ENCODE measurements at regions not wholly inside any gene's neighbourhood (a gene's known extent, or its start where the extent isn't known, plus 50 kb on each side); places are given as distances from the start of the nearest gene placed in this dataset.
A peak's percentile ranks its signal among the peaks of the same experiment; 100 is the strongest.

GRCh38 chr18:29217124-29217915 is 1040.4 kb upstream of the CDH2 start:
- H3K36me3 ChIP-seq (replicated peaks; ENCODE audit: control insufficient read depth, insufficient read depth, low read length), result no peaks in the 10 kb centered on the region
- no peak for DNase-seq
- H3K27me3 ChIP-seq (ENCODE audit: control insufficient read depth, insufficient read depth, low read length), result no peaks in the 10 kb centered on the region
- H3K4me3 ChIP-seq (ENCODE audit: insufficient read depth, low read depth, low read length), result no peak overlapping the region

GRCh38 chr18:29198834-29199233 is 1021.9 kb upstream of the CDH2 start:
- Histone ChIP-seq H3K4me3 (ENCODE audit: insufficient read depth, low read depth, low read length) (no peak overlapping the region), H3K36me3 (replicated peaks; ENCODE audit: control insufficient read depth, insufficient read depth, low read length) (no peaks in the 10 kb centered on the region), H3K27me3 (ENCODE audit: control insufficient read depth, insufficient read depth, low read length) (no peaks in the 10 kb centered on the region)
- no peak for DNase-seq

GRCh38 chr18:29196307-29196706 is 1019.4 kb upstream of the CDH2 start:
- H3K27me3 ChIP-seq (ENCODE audit: control insufficient read depth, insufficient read depth, low read length), result no peaks in the 10 kb centered on the region
- H3K36me3 ChIP-seq (replicated peaks; ENCODE audit: control insufficient read depth, insufficient read depth, low read length), result no peaks in the 10 kb centered on the region
- H3K4me3 ChIP-seq (ENCODE audit: insufficient read depth, low read depth, low read length), result no peak overlapping the region
- DNase-seq, result no peak

DNA sequence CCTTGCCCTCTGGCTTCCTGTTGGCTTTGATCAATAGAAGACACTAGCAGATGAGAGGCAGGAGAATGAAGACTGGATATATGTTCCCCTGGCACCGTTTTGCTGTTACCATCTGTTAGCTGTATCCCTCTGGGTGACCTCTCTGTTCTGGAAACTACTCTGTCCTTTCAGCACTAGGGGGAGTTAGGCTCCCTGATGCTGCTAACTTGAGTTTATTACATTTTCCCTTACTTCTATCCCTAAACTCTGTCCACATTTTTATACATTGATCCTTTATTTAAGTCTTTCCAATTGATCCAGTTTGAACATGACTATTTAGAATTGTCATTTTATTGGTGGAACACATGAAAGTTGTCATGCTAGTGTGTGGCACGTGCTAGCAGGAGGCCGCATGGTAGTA is 1014.3 kb upstream of the CDH2 start:
- Histone ChIP-seq H3K4me3 (ENCODE audit: insufficient read depth, low read depth, low read length) (no peak overlapping the region), H3K27me3 (ENCODE audit: control insufficient read depth, insufficient read depth, low read length) (no peaks in the 10 kb centered on the region), H3K36me3 (replicated peaks; ENCODE audit: control insufficient read depth, insufficient read depth, low read length) (no peaks in the 10 kb centered on the region)
- peak; percentile 10 for DNase-seq

- H3K36me3 ChIP-seq (replicated peaks; ENCODE audit: control insufficient read depth, insufficient read depth, low read length), result no peaks in the 10 kb centered on the region
- no peak for DNase-seq
Observed at GRCh38 chr18:29188760-29189159, 1011.8 kb upstream of the CDH2 start.

DNA sequence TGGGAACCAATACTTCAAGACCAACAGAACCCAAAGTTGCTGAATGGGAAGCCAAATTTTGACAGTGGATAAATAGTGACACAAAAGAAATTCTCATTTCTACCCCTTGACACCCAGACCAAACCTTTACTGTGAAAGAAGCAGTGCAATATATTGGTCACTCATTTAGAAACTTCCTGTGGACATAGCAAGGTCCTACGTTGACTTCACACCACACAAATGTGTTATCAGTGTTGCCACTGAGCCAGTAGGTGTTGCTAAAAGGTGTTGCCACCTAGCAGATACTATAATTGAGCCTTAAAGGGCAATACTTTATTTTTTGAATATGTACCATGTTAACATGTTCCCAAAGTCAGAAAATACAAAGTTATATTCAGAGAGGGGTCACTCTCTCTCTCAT is 1008.9 kb upstream of the CDH2 start:
- Histone ChIP-seq H3K36me3 (replicated peaks; ENCODE audit: control insufficient read depth, insufficient read depth, low read length) (no peaks in the 10 kb centered on the region), H3K27me3 (ENCODE audit: control insufficient read depth, insufficient read depth, low read length) (no peaks in the 10 kb centered on the region), H3K4me3 (ENCODE audit: insufficient read depth, low read depth, low read length) (no peak overlapping the region)
- DNase-seq, result no peak

More at GRCh38 chr18:29188760-29189159, 1011.8 kb upstream of the CDH2 start:
- no peak overlapping the region for H3K4me3 ChIP-seq (ENCODE audit: insufficient read depth, low read depth, low read length)
- H3K27me3 ChIP-seq (ENCODE audit: control insufficient read depth, insufficient read depth, low read length), result no peaks in the 10 kb centered on the region

DNA sequence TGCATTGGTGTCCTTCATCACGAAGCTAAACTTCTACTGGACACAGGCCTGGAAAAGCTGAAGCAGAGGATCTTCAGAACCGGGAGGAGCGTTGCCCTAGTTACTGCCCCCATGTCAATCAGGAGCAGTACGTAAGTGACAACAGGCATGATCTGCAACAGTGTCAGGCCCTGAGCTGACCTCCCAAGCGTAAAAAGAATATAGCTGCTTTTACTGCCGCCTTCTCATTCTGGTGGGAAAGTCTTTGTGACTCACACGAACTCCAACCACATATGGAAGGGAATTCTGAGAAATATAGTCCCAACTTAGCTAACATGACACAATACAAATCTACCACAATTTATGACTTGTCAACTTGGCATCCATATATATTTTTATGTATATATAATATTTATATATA is 1007.7 kb upstream of the CDH2 start:
- no peaks in the 10 kb centered on the region for H3K27me3 ChIP-seq (ENCODE audit: control insufficient read depth, insufficient read depth, low read length)
- DNase-seq, result no peak
- H3K4me3 ChIP-seq (ENCODE audit: insufficient read depth, low read depth, low read length), result no peak overlapping the region
- H3K36me3 ChIP-seq (replicated peaks; ENCODE audit: control insufficient read depth, insufficient read depth, low read length), result no peaks in the 10 kb centered on the region

DNA sequence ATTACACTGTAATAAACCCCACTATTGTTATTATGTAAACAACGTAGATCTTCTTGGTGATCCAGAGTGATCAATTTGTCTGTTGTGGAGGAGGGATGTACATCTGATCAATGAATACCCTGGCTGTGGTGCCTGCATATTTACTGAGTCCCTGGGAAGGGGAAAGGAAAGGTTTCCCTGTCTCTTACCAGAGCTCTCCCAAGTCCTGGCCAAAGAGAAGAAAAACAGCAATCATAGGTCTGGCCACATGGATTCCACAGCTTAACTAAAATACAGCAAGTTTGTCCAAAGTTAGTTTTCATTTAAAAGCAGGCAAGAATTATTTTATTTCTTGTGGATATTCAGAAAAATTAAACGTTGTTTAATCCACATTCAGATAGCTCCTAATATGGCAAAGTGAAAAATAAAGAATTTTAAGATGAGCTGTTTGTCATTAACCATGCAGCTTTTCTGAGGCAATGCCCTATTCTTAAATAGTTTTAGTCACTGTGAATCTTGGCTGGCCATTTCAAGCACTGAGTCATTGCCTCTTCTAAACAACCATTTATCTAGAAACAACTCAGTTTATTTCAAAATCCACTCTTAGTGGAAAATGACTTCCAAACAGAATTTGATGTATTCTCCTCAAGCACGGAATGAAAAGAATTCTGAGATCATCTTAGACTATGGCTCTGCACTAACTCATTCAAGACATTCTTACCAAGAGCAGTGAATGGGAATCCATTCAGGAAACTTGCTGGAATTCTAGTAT is 1004.4 kb upstream of the CDH2 start:
- Histone ChIP-seq H3K36me3 (replicated peaks; ENCODE audit: control insufficient read depth, insufficient read depth, low read length) (no peaks in the 10 kb centered on the region), H3K4me3 (ENCODE audit: insufficient read depth, low read depth, low read length) (no peak overlapping the region), H3K27me3 (ENCODE audit: control insufficient read depth, insufficient read depth, low read length) (no peaks in the 10 kb centered on the region)
- no peak for DNase-seq

DNA sequence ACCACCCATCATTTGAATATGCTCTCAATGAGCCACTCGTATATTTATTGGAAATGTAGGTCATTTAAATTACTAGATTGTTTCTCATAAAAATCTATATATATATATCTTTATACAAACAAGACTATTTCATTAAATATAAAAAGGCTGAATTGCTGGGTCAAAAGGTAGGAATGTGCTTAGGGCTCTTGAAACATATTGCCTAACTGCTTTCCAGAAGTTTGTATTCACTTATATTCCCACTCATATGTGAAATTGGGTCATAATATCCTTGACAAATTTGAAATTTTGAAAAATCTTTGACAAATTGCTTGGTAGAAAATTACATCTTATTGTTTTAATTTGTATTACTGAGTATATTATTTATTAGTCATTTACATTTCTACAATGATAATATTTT is 999.8 kb upstream of the CDH2 start:
- Histone ChIP-seq H3K27me3 (ENCODE audit: control insufficient read depth, insufficient read depth, low read length) (no peaks in the 10 kb centered on the region), H3K4me3 (ENCODE audit: insufficient read depth, low read depth, low read length) (no peak overlapping the region), H3K36me3 (replicated peaks; ENCODE audit: control insufficient read depth, insufficient read depth, low read length) (no peaks in the 10 kb centered on the region)
- DNase-seq, result no peak

- Histone ChIP-seq H3K36me3 (replicated peaks; ENCODE audit: control insufficient read depth, insufficient read depth, low read length) (no peaks in the 10 kb centered on the region), H3K27me3 (ENCODE audit: control insufficient read depth, insufficient read depth, low read length) (no peaks in the 10 kb centered on the region), H3K4me3 (ENCODE audit: insufficient read depth, low read depth, low read length) (no peak overlapping the region)
- DNase-seq, result no peak
Observed at GRCh38 chr18:29174891-29175290, 998.0 kb upstream of the CDH2 start.

GRCh38 chr18:29172756-29173067 is 995.8 kb upstream of the CDH2 start:
- Histone ChIP-seq H3K4me3 (ENCODE audit: insufficient read depth, low read depth, low read length) (no peak overlapping the region), H3K27me3 (ENCODE audit: control insufficient read depth, insufficient read depth, low read length) (no peaks in the 10 kb centered on the region), H3K36me3 (replicated peaks; ENCODE audit: control insufficient read depth, insufficient read depth, low read length) (no peaks in the 10 kb centered on the region)

GRCh38 chr18:29171892-29172755 is 995.2 kb upstream of the CDH2 start:
- Histone ChIP-seq H3K4me3 (ENCODE audit: insufficient read depth, low read depth, low read length) (no peak overlapping the region), H3K27me3 (ENCODE audit: control insufficient read depth, insufficient read depth, low read length) (no peaks in the 10 kb centered on the region), H3K36me3 (replicated peaks; ENCODE audit: control insufficient read depth, insufficient read depth, low read length) (no peaks in the 10 kb centered on the region)
- DNase-seq, result no peak

More at GRCh38 chr18:29172756-29173067, 995.8 kb upstream of the CDH2 start:
- DNase-seq, result no peak

GRCh38 chr18:29169599-29169998 is 992.7 kb upstream of the CDH2 start:
- DNase-seq, result no peak
- H3K4me3 ChIP-seq (ENCODE audit: insufficient read depth, low read depth, low read length), result no peak overlapping the region

DNA sequence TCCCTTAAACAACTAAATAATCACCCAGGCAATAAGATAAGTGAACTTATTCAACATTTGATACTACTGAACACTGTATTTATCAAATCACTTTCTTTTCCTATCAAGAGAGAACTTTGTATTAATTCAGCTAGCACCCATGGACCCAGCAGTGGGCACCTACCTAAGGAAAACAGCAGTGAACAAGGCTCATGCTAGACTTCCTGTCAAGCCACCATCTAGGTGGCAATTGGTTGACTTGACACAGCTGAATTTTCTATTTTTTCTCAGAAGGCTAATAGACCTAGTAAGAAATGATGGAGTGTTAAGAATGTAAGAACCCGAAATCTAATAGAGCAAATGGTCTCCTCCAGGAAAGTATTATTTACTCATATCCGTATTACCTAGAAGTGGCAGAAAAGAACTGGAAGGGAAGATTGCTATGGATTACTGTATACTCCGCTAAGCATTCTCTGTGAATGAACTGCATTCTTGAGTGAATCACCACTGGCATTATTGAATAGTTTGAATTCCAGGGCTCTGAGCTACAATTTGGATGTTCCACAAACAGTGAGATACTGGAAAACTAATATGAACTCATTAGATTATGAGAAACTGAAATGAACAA is 988.2 kb upstream of the CDH2 start:
- no peak overlapping the region for H3K4me3 ChIP-seq (ENCODE audit: insufficient read depth, low read depth, low read length)
- DNase-seq, result no peak
- H3K36me3 ChIP-seq (replicated peaks; ENCODE audit: control insufficient read depth, insufficient read depth, low read length), result no peaks in the 10 kb centered on the region
- H3K27me3 ChIP-seq (ENCODE audit: control insufficient read depth, insufficient read depth, low read length), result no peaks in the 10 kb centered on the region

More at GRCh38 chr18:29169599-29169998, 992.7 kb upstream of the CDH2 start:
- no peaks in the 10 kb centered on the region for H3K36me3 ChIP-seq (replicated peaks; ENCODE audit: control insufficient read depth, insufficient read depth, low read length)
- no peaks in the 10 kb centered on the region for H3K27me3 ChIP-seq (ENCODE audit: control insufficient read depth, insufficient read depth, low read length)

Data from H7 (cell line).